Fibroblast of villous mesenchyme (primary cell): ENCODE measurements at regions not wholly inside any gene's neighbourhood (a gene's known extent, or its start where the extent isn't known, plus 50 kb on each side); places are given as distances from the start of the nearest gene placed in this dataset.
"Not testable (repeated sequence)": the region's sequence is repeated elsewhere in the genome, so short reads cannot be mapped to it uniquely, and the experiment has no call there.

Source experiments
- DNase-seq: peaks from one replicate; pipeline ENCODE4 v3.0.0-alpha.2; 2010; ENCODE audit warnings: low read depth
- H3K4me3 ChIP-seq: 2 replicates; pipeline ENCODE4 v1.5.1; 2011; ENCODE audit warnings: low read depth, mild to moderate bottlenecking, low read length
- TF ChIP-seq, protein P1 (sequence below): IDR thresholded peaks from 2 replicates; pipeline ENCODE4 v1.5.1; 2012; ENCODE audit warnings: low read depth, mild to moderate bottlenecking, low read length; ENCODE audit not compliant: insufficient read depth

DNA sequence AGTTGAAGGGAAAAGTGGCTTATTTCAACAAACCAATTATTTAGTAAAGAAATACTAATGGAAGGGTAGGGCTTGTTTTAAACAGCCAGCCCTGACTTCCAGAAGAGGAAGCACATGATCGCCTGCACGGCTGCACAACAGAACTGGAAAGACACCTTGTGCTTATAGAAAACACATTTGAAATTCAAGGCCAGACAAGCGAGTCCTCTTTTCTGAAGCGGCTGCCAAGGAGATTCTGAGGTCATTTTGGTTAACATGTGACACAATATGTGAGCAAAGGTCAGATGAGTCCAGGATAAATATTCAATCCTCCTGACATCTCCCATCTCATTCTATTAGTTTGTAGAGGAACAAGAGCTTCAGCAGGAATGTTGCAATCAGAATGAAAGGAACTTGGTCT lies 461.4 kb upstream of the ST8SIA4 start:
- TF ChIP-seq, protein P1, sequence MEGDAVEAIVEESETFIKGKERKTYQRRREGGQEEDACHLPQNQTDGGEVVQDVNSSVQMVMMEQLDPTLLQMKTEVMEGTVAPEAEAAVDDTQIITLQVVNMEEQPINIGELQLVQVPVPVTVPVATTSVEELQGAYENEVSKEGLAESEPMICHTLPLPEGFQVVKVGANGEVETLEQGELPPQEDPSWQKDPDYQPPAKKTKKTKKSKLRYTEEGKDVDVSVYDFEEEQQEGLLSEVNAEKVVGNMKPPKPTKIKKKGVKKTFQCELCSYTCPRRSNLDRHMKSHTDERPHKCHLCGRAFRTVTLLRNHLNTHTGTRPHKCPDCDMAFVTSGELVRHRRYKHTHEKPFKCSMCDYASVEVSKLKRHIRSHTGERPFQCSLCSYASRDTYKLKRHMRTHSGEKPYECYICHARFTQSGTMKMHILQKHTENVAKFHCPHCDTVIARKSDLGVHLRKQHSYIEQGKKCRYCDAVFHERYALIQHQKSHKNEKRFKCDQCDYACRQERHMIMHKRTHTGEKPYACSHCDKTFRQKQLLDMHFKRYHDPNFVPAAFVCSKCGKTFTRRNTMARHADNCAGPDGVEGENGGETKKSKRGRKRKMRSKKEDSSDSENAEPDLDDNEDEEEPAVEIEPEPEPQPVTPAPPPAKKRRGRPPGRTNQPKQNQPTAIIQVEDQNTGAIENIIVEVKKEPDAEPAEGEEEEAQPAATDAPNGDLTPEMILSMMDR = no peak
- H3K4me3 ChIP-seq = no peak overlapping the region
- no peak for DNase-seq

DNA sequence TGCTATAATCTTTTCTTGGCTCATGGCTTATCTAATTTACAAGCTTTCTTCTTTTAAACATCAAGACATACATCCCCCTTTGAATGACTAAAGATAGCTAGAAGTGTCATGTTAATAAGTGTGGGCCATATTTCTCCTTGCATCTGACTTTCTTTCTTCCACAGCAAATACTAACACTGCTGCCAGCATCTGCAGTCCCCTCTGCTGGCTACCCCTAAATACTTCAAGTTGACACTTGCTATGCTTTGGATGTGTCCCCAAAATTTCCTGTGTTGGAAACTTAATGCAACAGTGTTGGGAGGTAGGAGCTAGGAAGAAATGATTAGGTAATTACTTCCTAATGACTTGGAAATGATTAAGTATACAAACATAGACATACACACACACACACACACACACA lies 459.0 kb upstream of the ST8SIA4 start:
- TF ChIP-seq, protein P1 = no peak
- no peak for DNase-seq
- no peak overlapping the region for H3K4me3 ChIP-seq

DNA sequence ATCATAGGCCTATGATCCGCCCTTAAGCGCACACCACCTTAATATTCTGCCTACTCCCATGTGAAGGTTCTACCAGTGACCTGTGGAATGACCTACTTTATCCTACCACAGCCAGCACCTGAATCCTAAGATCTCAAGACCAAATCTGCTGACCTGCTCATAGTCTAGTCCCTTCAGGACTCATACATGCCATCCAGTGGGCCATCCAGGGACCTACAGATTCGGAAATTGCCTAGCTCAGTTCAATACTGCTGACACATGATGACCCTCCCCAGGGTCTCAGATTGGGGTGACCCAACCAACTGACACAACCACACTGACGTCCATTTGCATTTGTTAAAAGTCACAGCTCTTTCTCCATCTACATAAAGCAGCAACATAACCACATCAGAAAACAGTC lies 443.8 kb upstream of the ST8SIA4 start:
- no peak overlapping the region for H3K4me3 ChIP-seq
- no peak for DNase-seq
- TF ChIP-seq, protein P1 = no peak

DNA sequence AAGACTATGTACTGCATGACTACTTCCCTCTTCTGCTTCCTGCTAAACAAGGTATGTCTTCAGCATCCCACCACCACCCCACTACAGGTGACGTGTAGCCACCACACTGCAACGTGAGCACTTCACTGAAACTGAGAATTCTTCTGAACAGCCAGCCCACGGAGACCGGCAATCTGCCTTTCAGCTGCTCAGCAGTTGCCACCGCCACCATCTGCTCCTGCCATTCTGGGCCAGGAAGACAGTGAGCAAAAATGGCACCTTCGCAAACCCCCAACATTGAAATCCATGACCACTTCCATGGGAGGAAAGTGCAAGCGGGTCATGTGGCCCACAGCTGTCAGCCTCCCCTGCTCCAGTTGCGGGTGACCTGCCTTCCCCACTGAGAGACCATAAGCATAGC lies 443.4 kb upstream of the ST8SIA4 start:
- DNase-seq = no peak
- TF ChIP-seq, protein P1 = no peak

DNA sequence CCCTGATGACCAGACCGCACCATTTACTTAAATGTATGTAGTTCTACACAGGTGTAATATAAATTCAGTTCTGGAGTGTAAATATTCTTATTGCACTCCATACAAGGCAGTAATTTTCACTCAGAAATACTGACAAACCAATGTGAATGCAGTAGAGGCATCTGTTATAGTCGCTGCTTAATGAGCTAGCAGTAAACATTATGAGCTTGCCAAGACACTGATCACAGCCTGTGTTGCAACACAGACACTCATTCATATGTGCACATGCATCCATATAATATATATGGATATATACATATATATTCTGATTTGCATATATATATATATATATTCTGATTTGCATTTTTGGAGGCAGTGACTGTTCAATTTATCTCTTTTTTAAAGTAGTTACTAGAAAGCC lies 435.1 kb upstream of the ST8SIA4 start:
- TF ChIP-seq, protein P1 = no peak
- H3K4me3 ChIP-seq = no peak overlapping the region
- DNase-seq = no peak

More for the DNA sequence above, 443.4 kb upstream of the ST8SIA4 start:
- no peak overlapping the region for H3K4me3 ChIP-seq

DNA sequence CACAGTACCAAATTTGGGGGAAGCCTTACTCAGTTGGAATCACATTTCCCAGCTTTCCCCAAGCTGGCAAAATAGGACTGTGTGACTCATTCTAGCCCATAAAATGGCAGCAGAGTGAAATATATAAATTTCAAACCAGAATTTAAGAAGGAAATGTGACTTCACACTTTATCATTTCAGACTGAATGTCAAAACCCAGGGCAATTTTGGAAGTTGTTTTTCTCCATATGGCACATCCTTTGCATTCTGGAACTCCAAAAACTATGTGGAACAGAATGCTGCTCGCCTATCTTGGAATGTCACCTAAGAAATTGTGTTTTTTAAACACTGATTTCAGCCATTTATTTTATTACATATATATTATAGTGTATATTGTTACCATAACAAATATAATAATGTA lies 424.7 kb upstream of the ST8SIA4 start:
- TF ChIP-seq, protein P1 = no peak
- no peak for DNase-seq

DNA sequence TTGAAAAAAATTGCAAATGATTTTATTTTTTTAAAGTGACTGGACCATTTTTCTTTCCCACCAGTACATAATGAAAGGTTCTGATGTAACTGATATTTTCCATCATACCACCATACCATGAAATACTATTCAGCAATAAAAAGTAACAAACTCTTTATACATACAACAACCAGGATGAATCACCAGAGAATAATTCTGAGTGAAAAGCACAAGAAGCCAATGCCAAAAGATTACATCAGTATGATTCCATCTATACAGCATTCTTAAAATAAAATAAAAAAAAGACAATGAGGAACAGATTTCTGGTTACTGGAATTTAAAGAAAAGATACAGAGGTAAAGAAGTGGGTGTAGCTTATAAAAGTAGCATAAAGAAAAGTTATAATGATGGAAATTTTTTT lies 423.7 kb upstream of the ST8SIA4 start:
- DNase-seq = no peak
- H3K4me3 ChIP-seq = no peak overlapping the region
- TF ChIP-seq, protein P1 = no peak

More for the DNA sequence above, 424.7 kb upstream of the ST8SIA4 start:
- H3K4me3 ChIP-seq = no peak overlapping the region

DNA sequence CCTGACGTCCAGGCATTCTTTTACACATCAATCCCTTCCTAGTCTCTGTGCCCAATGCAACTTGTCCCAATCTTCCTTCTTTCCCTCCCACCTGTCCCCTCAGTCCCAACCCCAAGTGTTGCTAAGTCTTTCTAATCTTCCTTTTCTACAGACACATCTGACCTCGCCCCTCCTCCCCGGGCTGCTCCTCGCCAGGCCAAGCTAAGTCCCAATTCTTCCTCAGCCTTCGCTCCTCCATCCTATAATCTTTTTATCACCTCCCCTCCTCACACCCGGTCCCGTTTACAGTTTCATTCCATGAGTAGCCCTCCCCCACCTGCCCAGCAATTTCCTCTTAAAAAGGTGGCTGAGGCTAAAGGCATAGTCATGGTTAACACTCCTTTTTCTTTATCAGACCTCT lies 413.3 kb upstream of the ST8SIA4 start:
- not testable (repeated sequence) for H3K4me3 ChIP-seq, DNase-seq
